Ureter (tissue), 1 donor: ENCODE measurements at regions not wholly inside any gene's neighbourhood (a gene's known extent, or its start where the extent isn't known, plus 50 kb on each side); places are given as distances from the start of the nearest gene placed in this dataset.
A peak's percentile ranks its signal among the peaks of the same experiment; 100 is the strongest.

Experiments used
- DNase-seq: peaks from one replicate; pipeline ENCODE4 v3.0.0-alpha.2; 2020; ENCODE audit warnings: low spot score
- donor health status: DM: yes; HTN: yes; CAD: no.

DNA sequence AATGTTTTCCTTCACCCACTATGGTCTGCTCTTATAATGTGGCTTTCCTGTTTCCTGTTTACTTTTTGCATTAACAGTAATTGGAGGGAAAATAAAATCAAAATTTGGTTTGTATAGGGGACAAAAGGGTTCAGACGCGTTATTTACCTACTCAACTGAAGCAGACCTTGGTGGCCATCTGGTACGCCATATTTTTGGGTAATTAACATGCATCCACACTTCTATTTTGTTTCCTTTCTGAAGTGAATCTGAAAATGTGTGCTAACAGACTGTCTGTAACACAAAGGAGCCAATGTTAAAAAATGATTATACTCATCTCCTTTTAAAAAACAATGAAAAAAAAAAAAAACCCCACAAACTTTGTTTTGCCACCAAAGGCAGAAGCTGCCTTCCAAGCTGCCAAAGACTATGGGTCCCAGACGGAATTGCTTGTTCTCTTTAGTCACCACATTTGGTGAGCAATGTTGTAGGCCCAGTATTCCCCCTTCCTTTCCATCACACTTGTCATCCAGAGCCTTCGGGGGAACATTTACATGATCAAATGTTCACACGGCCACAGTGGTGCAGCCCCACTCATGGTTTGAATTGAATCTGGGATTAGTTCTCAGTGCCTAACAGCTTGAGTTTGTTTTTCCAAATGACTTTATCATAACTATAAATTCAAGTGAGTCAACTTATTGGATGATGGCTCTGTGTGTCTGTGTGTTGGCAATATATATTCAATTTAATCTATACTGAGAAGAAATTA lies 323.7 kb upstream of the CD180 start:
- no peak for DNase-seq

DNA sequence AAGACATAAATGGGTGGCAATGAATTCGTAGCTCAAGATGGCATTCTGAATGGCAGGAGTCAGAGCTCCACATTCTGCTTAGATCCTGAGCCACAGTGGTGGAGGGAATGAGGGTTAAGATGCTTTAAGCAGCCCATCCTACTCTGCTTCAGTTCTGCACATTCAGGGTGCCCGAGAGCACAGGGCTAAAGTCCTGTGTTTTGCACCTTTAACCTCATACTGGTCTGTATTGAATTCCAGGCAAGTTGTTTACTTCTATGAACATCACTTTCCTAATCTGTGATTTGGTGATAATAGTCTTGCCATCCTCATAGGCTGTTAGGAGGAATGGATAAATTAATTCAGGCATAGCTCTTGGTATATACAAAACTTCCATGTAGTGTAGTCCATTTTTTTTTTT lies 321.6 kb upstream of the CD180 start:
- DNase-seq: no peak

DNA sequence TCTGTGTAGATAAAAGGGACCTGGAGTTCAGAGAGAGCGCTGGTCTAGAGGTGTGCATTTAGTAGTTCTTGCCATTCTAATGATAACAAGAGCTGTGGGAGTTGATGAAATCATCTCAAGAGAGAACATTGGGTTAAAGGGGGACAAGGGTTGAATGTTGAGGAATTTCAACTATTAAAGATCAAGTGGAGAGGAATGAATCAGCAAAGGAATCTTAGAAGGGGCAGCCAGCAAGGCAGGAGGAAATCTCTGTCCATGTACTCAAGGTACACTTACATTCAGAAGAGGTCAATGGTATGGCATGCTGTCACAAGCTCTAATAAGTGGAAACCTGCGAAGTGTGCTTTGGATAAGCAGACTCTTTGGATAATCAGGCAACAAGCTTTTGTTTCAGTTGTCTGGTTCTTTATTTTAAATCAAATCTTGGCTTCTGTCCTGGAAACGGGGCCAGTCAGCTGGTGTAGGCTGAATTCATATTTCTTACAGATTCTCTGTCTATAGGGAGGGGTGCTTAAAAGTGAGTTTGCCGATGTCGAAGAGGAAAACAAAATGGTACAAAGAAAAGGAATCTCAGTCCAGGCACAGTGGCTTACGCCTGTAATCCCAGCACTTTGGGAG lies 320.5 kb upstream of the CD180 start:
- no peak for DNase-seq

DNA sequence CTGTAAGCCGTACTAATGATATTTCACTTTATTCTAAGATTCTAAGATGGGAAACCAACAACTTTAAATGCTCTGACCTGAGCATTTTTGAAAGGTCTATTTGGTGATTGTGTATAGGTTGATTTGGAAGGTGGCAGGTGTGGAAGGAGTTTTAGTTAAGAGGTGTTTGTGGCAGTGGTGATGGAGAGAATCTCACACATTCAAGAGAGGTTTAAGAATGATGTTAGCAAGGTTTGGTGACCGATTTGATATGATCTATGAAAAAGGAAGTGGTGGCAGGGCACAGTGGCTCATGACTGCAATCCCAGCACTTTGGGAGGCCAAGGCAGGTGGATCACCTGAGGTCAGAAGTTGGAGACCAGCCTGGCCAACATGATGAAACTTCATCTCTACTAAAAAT lies 319.2 kb upstream of the CD180 start:
- no peak for DNase-seq

DNA sequence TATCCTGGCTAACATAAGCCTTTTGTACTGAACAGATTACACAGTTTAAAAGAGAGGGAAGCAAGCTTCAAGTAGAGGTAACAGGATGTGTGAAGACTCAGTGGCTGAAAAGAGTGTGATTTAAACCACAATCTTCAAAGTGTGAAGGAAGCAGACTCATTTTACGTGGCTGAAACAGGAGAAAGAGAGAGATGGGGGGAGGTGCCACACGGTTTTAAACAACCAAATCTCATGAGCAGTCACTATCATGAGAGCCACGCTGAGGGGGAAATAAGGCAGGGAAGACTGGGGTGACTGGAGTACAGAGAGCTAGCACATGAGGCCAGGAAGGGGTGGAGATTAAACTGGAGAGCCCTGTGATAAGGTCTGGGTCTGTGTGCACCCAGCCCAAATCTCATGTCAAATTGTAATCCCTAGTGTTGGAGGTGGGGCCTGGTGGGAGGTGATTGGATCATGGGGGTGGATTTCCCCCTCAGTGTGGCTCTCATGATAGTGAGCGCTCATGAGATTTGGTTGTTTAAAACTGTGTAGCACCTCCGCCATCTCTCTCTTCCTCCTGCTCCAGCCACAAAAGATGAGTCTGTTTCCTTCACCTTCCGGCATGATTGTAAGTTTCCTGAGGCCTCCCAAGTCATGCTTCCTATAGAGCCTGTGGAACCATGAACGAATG lies 318.6 kb upstream of the CD180 start:
- DNase-seq: no peak

DNA sequence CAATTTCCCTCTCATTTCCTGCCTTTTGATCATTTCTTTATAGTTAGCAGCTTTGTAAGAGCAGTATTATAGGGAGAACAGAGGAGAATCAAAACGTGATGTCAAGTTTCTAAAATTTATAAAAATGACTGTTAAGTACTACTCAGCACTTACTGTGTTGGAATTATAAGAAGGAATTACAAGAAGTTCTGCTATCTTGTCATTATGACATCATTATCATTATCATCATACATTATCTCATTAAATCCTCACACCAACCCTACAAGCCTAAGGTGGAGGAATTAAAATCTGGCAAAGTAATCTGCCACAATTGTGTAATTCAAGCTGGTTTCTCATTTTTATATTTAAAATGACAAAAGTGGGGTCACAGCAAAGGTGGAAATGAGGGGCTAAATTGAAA lies 316.2 kb upstream of the CD180 start:
- DNase-seq: no peak

DNA sequence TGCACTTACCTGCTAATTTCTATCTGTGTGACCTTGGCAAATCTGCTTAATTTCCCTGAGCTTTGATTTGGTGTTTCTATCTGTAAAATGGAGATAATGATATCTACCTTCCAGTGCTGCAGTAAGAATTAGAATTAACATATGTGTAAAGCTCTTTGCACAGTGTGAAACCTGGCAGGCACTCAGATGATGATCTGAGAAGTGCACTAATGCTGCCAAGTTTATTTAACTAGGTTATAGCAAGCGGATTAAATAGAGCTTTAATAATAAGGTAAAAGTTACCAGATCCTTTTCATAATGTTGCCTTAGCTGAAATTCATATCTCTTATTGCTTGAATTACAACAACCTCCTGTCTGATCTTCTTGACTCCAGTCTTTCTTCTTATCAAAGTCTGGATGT lies 315.3 kb upstream of the CD180 start:
- no peak for DNase-seq

DNA sequence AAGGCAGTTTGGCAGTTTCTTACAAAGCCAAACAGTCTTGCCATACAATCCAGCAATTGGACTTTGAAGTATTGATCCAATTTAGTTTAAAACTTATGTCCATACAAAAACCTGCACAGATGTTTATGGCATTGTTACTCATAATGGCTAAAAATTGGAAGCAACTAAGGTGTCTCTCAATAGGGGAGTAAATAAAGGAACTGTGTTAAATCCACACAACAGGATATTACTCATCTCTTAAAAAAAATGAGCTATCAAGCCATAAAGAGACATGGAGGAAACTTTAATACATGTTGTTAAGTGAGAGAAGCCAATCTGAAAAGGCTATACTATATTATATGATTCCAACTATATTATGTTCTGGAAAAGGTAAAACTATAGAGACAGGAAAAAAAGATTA lies 313.6 kb upstream of the CD180 start:
- DNase-seq: no peak

DNA sequence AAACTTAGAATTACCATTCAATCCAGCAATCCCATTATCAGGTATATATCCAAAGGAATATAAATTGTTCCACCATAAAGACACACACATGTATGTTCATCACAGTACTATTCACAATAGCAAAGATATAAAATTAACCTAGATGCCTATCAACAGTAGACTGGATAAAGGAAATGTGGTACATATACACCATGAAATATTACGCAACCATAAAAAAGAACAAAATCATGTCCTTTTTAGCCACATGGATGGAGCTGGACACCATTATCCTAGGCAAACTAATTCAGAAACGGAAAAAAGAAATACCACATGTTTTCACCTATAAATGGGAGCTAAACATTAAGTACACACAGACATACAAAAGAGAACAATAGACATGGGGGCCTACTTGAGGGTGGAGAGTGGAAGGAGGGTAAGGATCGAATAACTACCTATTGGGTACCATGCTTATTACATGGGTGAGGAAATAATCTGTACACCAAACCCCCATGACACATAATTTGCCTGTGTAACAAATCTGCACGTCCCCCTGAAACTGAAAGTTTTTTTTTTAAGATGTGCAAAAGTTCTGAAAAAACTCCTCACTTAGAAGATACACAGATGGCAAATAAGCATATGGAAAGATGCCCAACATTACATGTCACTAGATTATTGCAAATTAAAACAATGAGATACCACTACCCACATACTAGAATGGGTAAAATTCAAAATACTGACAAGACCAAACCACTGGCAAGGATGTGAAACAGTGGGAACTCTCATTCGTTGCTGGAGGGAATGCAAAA lies 313.0 kb upstream of the CD180 start:
- no peak for DNase-seq

DNA sequence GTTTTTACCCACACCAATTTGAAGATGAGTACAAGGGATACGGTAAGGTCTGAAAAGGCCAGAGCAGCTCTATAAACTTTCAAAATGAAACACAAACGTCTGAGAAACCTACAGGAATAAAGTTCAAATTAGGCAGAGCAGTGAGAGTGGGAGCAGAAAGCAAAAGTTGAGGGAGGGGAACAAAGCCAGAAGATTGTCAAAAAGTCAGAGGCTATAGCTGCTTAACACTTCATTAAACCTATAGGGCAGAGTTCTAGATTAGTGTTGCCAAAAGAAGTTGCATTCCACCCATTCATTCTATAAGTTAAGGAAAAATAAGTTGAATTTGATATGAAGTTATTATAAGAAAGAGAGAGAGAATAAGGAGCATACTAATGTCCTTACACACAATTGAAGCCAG lies 309.6 kb upstream of the CD180 start:
- no peak for DNase-seq

DNA sequence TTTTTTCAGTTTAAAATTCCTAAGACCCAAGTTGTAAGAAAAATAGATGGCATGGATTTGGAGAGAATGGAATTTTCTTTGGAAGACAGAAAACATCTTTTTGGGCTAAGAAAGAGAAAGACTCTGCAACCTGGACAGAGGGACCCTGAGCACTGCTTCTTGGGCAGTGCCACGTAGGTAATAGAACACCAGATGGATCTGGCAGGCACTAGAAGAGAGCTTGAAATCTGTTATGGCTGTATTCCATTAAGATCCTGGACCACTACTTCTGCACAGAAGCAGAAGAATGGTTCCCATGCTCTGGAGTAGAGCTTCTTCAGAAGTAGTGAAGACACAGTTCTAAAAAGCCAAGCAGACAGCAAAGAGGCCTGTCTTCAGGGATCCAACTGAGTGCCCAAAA lies 306.4 kb upstream of the CD180 start:
- no peak for DNase-seq

DNA sequence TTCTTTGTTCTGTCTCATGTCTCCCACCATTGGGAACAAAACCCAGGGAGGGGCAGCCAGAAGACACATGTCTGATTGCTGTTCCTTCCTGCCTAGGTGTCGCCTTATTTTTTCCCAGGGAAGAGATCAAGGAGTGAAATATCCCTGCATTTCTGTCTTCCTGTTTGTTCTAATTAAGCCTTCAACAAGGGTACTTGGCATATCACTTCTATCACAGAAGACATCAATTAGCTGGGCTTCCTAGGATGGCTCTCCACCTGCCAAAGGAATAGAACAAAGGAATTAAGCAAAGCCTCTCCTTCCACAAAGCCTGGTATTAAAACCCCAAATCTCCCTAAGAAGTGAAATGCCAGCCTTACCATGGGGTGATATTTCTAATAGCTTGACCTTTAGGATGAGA lies 299.5 kb upstream of the CD180 start:
- DNase-seq: no peak

DNA sequence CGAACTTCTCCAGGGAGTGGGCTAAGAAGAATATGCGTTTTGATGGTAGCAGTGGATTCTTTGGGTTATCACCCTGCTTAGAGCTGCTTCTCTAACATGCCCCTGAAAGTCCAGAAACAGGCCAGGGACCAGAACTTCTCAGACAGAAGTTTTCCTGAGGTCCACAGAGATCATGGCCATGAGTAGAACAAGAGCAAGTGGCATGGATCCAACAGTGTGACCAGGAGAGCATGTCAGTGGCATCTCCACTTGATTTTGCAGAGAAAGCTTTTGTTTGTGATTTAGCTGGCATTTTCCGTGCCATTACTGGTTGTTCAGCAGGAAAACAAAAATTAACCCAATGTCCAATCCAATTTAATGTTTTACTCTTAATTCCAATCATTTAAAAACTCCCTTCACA lies 298.5 kb upstream of the CD180 start:
- DNase-seq: no peak

DNA sequence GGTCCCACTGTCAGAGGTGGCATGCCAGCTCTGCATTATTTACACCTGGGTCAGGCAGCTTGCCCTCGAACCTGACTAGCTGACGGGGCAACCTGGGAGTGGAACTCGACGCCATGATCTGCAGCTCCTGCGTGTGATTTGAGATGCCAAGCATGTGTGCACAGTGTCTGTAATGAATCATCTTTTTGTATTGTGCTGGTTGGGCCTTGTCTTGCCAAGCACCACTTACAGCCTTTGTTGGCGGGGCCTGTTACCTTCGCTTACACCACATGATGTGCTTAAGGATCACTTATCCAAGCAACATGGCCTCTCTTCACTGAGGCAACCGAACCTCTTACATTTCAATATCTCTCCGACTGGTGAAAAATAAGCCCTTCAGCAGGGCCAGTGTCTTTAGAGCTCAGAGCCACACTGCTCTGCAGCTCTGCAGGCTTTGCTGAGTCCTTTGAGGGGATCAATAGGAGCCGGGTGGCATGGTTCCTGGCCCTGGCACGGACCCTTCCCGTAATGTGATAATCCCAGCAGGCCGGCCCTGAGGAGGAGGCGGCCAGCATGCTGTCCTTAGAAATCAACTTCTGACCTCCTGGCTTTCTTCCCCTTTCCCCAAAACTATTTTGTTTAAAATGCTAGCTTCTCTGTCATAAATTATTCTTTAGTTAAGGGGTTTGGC lies 297.7 kb upstream of the CD180 start:
- no peak for DNase-seq

DNA sequence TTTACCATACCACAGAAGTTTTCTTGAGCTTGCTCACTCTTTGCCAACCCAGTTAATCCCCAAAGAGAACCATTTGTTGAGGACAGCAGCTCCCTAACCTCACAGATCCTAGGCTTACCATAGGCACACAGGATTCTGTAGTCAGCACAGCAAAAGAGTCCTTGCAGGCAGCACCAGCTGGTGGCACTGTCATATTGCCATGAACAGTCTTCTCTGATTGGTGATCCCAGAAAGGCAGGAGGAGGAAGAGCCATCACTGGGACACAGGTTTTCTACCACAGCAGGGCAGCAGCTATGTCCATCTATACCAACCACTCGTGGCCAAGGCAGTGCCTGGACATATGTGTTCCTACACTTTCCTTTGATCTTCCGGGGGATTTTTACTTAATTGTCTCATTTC lies 297.1 kb upstream of the CD180 start:
- DNase-seq: peak; percentile 51

DNA sequence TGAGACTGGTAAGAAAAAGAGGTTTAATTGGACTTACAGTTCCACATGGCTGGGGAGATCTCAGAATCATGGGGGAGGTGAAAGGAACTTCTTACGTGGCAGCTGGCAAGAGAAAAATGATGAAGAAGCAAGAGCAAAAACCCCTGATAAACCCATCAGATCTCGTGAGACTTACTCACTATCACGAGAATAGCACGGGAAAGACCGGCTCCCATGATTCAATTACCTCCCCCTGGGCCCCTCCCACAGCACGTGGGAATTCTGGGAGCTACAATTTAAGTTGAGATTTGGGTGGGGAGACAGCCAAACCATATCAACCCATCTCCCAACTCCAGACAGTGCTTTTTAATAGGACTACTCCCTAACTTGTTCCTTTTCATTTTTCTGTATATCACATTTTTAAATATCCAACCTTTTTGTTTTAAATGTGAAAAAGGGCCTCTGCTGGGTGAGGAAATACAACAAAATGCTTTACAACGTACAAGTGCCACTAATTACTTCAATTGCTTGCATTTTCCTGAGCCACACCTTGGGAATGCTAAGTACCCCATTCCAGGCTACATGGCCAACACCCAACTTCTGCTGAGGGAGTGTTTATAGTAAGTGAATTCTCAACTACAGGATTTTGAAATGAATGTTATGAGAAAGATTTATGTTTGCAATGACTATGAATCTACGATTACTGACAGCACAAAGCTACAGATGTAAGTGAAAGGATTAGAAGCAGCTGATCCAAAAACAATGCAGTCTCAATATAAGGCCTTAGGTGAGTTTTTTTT lies 294.1 kb upstream of the CD180 start:
- DNase-seq: no peak

DNA sequence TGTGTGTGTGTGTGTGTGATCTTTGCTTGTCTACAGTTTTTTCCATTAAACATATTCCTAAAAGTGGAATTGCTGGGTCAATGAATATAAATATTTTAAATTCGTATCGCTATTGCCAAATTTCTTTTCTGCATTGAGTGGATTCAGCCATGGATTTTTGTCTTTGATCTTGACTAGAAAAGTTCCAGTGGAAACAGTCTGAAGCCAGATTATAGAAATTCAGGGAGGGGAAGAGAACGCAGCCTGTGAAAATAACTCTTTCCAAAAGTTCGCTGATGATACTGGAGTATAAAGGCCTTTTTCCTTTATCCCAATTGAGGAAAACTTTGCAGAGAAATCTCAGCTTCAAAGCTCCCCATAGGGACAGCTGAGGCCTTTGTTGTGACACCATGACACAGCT lies 292.3 kb upstream of the CD180 start:
- DNase-seq: no peak

DNA sequence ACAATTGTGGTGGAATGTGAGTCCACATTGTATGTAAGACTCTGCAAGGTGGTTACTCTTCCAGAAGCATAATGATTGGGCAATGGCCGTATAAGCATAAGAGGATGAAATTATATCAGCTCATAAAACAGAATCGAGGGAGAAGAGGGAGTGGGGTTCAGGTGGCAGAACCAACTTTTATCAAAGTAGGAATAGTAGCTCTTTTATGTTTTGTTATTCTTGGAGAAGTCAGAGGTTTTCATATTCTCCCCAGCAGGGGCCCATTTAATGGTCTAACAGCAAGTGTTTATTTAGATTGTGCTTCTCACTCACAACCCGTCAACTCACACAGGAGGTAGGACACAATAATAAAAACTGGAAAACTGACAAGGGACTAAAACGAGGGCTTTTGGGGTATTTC lies 291.3 kb upstream of the CD180 start:
- DNase-seq: no peak

DNA sequence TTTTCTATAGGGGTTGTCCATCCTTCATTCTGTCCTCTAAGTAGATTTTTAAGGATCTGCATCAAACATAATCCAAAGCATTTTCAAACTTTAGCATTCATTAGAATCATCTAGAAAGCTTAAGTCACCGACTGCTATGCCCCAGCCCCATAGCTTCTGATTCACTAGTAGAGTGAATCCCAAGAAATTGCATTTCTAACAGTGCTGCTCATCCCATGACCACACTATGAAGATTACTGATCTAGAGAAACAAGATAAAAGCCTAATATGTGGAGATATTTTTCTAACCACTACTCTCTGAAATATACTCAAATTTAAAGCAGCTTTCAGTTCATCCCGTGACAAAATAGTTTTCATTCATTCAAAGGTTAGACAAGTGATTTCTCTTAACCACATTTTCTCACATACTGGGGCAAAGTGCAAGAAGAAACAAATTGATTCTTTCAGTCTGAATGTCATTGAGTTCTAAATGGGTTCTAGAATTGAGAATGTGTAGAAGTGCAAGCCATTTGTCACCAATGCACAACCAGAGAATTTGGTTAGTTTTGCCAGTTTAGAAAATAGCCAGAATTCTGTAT lies 286.9 kb upstream of the CD180 start:
- no peak for DNase-seq

DNA sequence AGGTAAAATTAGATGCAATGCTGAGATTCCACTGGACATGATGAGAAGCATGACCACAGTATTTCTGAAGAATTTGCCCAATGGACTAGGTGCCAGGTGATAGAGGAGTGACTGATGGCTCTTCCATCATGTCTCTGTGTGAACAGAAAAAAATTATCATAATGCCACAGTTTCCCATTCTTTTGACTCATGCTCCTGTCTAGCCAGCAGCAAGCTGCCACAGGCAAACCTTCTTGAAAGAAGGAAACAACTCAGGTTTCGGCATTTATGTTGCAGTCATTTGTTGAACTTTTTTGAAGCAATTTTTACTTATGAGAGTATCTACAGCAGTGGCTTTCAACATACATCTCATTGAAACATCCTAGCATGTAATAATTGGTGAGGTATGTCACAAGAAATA lies 284.8 kb upstream of the CD180 start:
- DNase-seq: no peak

DNA sequence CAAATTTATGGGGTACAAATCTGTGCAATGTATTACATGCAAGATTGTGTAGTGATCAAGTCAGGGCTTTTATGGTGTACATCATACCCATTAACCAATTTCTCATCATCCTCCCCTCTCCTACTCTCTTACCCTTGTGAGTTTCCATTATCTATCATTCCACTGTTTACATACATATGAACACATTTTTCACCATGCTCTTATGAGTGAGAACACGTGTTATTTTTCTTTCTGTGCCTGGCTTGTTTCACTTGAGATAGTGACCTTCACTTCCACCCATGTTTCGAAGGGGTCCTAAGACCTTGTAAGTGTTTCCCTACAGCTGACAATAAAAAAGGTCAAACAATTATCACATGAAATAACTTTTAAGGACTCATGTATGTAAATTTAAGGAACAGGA lies 281.7 kb upstream of the CD180 start:
- no peak for DNase-seq
